ENCODE measurements at regions not wholly inside any gene's neighbourhood (a gene's known extent, or its start where the extent isn't known, plus 50 kb on each side); places are given as distances from the start of the nearest gene placed in this dataset.
"Not testable (repeated sequence)": the region's sequence is repeated elsewhere in the genome, so short reads cannot be mapped to it uniquely, and the experiment has no call there.

- DNase-seq = not testable (repeated sequence)
These were observed 185.9 kb upstream of the ZNF644 start for GRCh38 chr1:91207691-91208090.

- not testable (repeated sequence) for DNase-seq
These were observed 182.3 kb upstream of the ZNF644 start for GRCh38 chr1:91204150-91204549.

- DNase-seq = no peak
These were observed 179.9 kb upstream of the ZNF644 start for GRCh38 chr1:91201694-91202093.

GRCh38 chr1:91201176-91201575 lies 179.3 kb upstream of the ZNF644 start:
- DNase-seq = no peak

GRCh38 chr1:91200675-91201074 lies 178.8 kb upstream of the ZNF644 start:
- no peak for DNase-seq

GRCh38 chr1:91199988-91200387 lies 178.2 kb upstream of the ZNF644 start:
- DNase-seq = no peak

GRCh38 chr1:91190996-91191395 lies 169.2 kb upstream of the ZNF644 start:
- no peak for DNase-seq

GRCh38 chr1:91189096-91189495 lies 167.3 kb upstream of the ZNF644 start:
- DNase-seq = no peak

GRCh38 chr1:91182807-91183206 lies 161.0 kb upstream of the ZNF644 start:
- not testable (repeated sequence) for DNase-seq

- DNase-seq = no peak
These were observed 154.4 kb upstream of the ZNF644 start for GRCh38 chr1:91176250-91176649.

- DNase-seq = no peak
These were observed 152.9 kb upstream of the ZNF644 start for GRCh38 chr1:91174734-91175133.

- DNase-seq = no peak
These were observed 151.6 kb upstream of the ZNF644 start for GRCh38 chr1:91173346-91173890.

- no peak for DNase-seq
These were observed 150.7 kb upstream of the ZNF644 start for GRCh38 chr1:91172541-91172940.

GRCh38 chr1:91171898-91172297 lies 150.1 kb upstream of the ZNF644 start:
- no peak for DNase-seq

- no peak for DNase-seq
These were observed 148.7 kb upstream of the ZNF644 start for GRCh38 chr1:91170571-91170970.

GRCh38 chr1:91166106-91166712 lies 144.4 kb upstream of the ZNF644 start:
- DNase-seq = peak; percentile 10 to 54

GRCh38 chr1:91165033-91165654 lies 143.3 kb upstream of the ZNF644 start:
- peak in 1 of 2 experiments; percentile 34 for DNase-seq

GRCh38 chr1:91162613-91163012 lies 140.8 kb upstream of the ZNF644 start:
- DNase-seq = no peak

GRCh38 chr1:91161749-91162148 lies 139.9 kb upstream of the ZNF644 start:
- DNase-seq = no peak

GRCh38 chr1:91161166-91161565 lies 139.3 kb upstream of the ZNF644 start:
- DNase-seq = no peak

GRCh38 chr1:91160363-91161075 lies 138.7 kb upstream of the ZNF644 start:
- DNase-seq = no peak

GRCh38 chr1:91153341-91153740 lies 131.5 kb upstream of the ZNF644 start:
- DNase-seq = no peak

GRCh38 chr1:91152331-91152730 lies 130.5 kb upstream of the ZNF644 start:
- no peak for DNase-seq

GRCh38 chr1:91151702-91152101 lies 129.9 kb upstream of the ZNF644 start:
- DNase-seq = no peak

Data from SW 1271 (cell line).